GM21381 (cell line): ENCODE measurements at regions not wholly inside any gene's neighbourhood (a gene's known extent, or its start where the extent isn't known, plus 50 kb on each side); places are given as distances from the start of the nearest gene placed in this dataset.
"Not testable (repeated sequence)": the region's sequence is repeated elsewhere in the genome, so short reads cannot be mapped to it uniquely, and the experiment has no call there.

Experiments
- ATAC-seq: cut with Tn5 transposase; IDR thresholded peaks from one replicate; pipeline ENCODE4 v1.9.1; 2021; ENCODE audit warnings: mild to moderate bottlenecking, moderate library complexity; ENCODE audit not compliant: unreplicated experiment

- ATAC-seq, result no peak
These were observed 109.9 kb upstream of the ADO start for GRCh38 chr10:62694537-62695126.

- no peak for ATAC-seq
These were observed 107.7 kb upstream of the ADO start for GRCh38 chr10:62696798-62697197.

- no peak for ATAC-seq
These were observed 105.4 kb upstream of the ADO start for GRCh38 chr10:62699148-62699547.

- ATAC-seq, result not testable (repeated sequence)
These were observed 100.4 kb upstream of the ADO start for GRCh38 chr10:62704121-62704520.

GRCh38 chr10:62705789-62706188 lies 98.7 kb upstream of the ADO start:
- no peak for ATAC-seq

GRCh38 chr10:62707810-62708209 lies 96.7 kb upstream of the ADO start:
- peak; percentile 70 for ATAC-seq

- ATAC-seq, result no peak
These were observed 96.0 kb upstream of the ADO start for GRCh38 chr10:62708569-62708968.

- no peak for ATAC-seq
These were observed 95.3 kb upstream of the ADO start for GRCh38 chr10:62709200-62709599.

- ATAC-seq, result peak; percentile 46
These were observed 94.3 kb upstream of the ADO start for GRCh38 chr10:62710182-62710581.

GRCh38 chr10:62715383-62715782 lies 89.1 kb upstream of the ADO start:
- no peak for ATAC-seq

GRCh38 chr10:62718585-62718984 lies 85.9 kb upstream of the ADO start:
- no peak for ATAC-seq

GRCh38 chr10:62719061-62719460 lies 85.5 kb upstream of the ADO start:
- no peak for ATAC-seq

- no peak for ATAC-seq
These were observed 82.8 kb upstream of the ADO start for GRCh38 chr10:62721687-62722086.

- ATAC-seq, result no peak
These were observed 81.1 kb upstream of the ADO start for GRCh38 chr10:62723375-62723774.

GRCh38 chr10:62724465-62724864 lies 80.1 kb upstream of the ADO start:
- no peak for ATAC-seq

GRCh38 chr10:62726142-62726541 lies 78.4 kb upstream of the ADO start:
- peak; percentile 84 for ATAC-seq

GRCh38 chr10:62726638-62727037 lies 77.9 kb upstream of the ADO start:
- no peak for ATAC-seq

- ATAC-seq, result no peak
These were observed 76.6 kb upstream of the ADO start for GRCh38 chr10:62727934-62728333.

- ATAC-seq, result no peak
These were observed 76.0 kb upstream of the ADO start for GRCh38 chr10:62728479-62728878.

- ATAC-seq, result peak; percentile 73
These were observed 71.5 kb upstream of the ADO start for GRCh38 chr10:62732841-62733653.

- no peak for ATAC-seq
These were observed 70.7 kb upstream of the ADO start for GRCh38 chr10:62733654-62734293.
